ENCODE measurements at regions not wholly inside any gene's neighbourhood (a gene's known extent, or its start where the extent isn't known, plus 50 kb on each side); places are given as distances from the start of the nearest gene placed in this dataset.
"Not testable (repeated sequence)": the region's sequence is repeated elsewhere in the genome, so short reads cannot be mapped to it uniquely, and the experiment has no call there.

DNA sequence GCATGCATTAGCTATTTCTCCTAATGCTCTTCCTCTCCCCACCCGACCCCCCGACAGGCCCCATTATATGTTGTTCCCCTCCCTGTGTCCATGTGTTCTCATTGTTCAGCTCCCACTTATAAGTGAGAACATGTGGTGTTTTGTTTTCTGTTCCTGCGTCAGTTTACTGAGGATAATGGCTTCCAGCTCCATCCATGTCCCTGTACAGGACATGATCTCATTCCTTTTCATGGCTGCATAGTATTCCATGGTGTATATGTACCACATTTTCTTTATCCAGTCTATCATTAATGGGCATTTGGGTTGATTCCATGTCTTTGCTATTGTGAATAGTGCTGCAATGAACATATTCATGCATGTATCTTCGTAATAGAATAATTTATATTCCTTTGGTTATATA lies 116.1 kb upstream of the PREP start:
- DNase-seq (ENCODE audit: low read depth in 4 of 4, low spot score in 3 of 4), result not testable (repeated sequence)

GRCh38 chr6:105515054-105515453 lies 112.2 kb upstream of the PREP start:
- no peak for DNase-seq (ENCODE audit: low read depth in 4 of 4, low spot score in 3 of 4)

GRCh38 chr6:105514306-105514705 lies 111.4 kb upstream of the PREP start:
- no peak for DNase-seq (ENCODE audit: low read depth in 4 of 4, low spot score in 3 of 4)

- no peak for DNase-seq (ENCODE audit: low read depth in 4 of 4, low spot score in 3 of 4)
Observed at GRCh38 chr6:105511639-105512038, 108.8 kb upstream of the PREP start.

DNA sequence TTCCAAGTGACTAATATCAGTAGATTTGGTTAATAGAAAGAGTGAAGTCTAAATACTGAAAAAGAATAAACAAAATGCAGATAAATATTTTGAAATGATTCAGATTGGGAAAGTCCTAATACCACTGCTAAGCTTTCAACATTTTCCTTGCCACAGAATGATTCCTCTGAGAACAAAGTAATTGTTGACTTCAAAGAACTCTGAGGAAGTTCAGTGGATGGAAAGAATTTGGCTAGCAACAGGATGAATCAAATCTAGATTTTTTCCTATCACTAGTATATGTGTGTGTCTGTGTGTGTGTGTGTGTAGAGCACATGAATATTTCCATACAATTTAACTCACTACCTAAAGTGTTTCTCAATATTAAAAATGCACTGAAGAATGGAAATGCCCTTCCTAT lies 107.9 kb upstream of the PREP start:
- no peak for DNase-seq (ENCODE audit: low read depth in 4 of 4, low spot score in 3 of 4)

- DNase-seq (ENCODE audit: low read depth in 4 of 4, low spot score in 3 of 4), result no peak
Observed at GRCh38 chr6:105509506-105510331, 106.8 kb upstream of the PREP start.

- no peak for DNase-seq (ENCODE audit: low read depth in 4 of 4, low spot score in 3 of 4)
Observed at GRCh38 chr6:105507811-105508210, 104.9 kb upstream of the PREP start.

- DNase-seq (ENCODE audit: low read depth in 4 of 4, low spot score in 3 of 4), result no peak
Observed at GRCh38 chr6:105504706-105505105, 101.8 kb upstream of the PREP start.

- DNase-seq (ENCODE audit: low read depth in 4 of 4, low spot score in 3 of 4), result no peak
Observed at GRCh38 chr6:105503641-105504040, 100.8 kb upstream of the PREP start.

- DNase-seq (ENCODE audit: low read depth in 4 of 4, low spot score in 3 of 4), result no peak
Observed at GRCh38 chr6:105501826-105502344, 99.0 kb upstream of the PREP start.

GRCh38 chr6:105501246-105501645 lies 98.4 kb upstream of the PREP start:
- DNase-seq (ENCODE audit: low read depth in 4 of 4, low spot score in 3 of 4), result no peak

GRCh38 chr6:105500693-105501092 lies 97.8 kb upstream of the PREP start:
- no peak for DNase-seq (ENCODE audit: low read depth in 4 of 4, low spot score in 3 of 4)

- no peak for DNase-seq (ENCODE audit: low read depth in 4 of 4, low spot score in 3 of 4)
Observed at GRCh38 chr6:105499931-105500330, 97.0 kb upstream of the PREP start.

- no peak for DNase-seq (ENCODE audit: low read depth in 4 of 4, low spot score in 3 of 4)
Observed at GRCh38 chr6:105499136-105499870, 96.4 kb upstream of the PREP start.

- DNase-seq (ENCODE audit: low read depth in 4 of 4, low spot score in 3 of 4), result no peak
Observed at GRCh38 chr6:105497549-105497948, 94.7 kb upstream of the PREP start.

GRCh38 chr6:105495515-105495914 lies 92.6 kb upstream of the PREP start:
- DNase-seq (ENCODE audit: low read depth in 4 of 4, low spot score in 3 of 4), result no peak

GRCh38 chr6:105494688-105495087 lies 91.8 kb upstream of the PREP start:
- DNase-seq (ENCODE audit: low read depth in 4 of 4, low spot score in 3 of 4), result no peak

DNA sequence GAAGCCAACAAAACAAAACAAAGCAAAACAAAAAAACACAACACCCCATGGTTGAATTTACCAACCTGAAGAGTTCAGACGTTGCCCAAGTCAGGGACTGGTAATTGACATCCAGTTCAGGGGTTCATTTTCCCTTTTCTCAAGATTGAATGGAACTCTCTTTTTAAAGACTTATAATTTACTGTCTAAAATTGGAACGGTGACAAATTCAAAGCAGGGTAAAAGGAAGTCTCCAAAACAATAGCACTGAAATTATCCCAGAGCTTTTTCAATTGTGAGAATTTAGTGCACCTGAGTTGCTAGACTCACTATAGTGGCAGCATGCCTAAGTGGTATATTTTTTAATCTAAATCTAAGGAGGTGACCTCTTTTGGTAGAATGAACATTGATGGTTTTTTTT lies 90.9 kb upstream of the PREP start:
- no peak for DNase-seq (ENCODE audit: low read depth in 4 of 4, low spot score in 3 of 4)

GRCh38 chr6:105492706-105493673 lies 90.1 kb upstream of the PREP start:
- no peak for DNase-seq (ENCODE audit: low read depth in 4 of 4, low spot score in 3 of 4)

DNA sequence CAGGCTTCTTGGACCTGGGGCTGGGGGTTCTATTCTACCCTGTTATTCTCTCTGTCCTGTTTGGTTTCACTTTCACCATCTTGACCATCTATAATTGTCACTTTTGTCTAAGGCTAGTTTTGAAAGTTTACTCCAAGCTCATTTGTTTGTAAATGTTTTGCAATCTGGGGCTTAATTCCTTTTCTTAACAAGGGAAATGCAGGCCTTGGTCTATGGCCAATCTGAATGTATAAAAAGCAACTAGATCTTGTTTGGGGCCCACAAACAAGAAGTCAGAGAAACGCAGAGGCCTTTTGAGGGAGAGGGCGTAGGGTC lies 86.3 kb upstream of the PREP start:
- DNase-seq (ENCODE audit: low read depth in 4 of 4, low spot score in 3 of 4), result no peak
